ENCODE measurements at regions not wholly inside any gene's neighbourhood (a gene's known extent, or its start where the extent isn't known, plus 50 kb on each side); places are given as distances from the start of the nearest gene placed in this dataset.

- no peak for DNase-seq
Observed at GRCh38 chr21:16596369-16596768, 866.6 kb downstream of the USP25 start.

GRCh38 chr21:16597753-16598152, 868.0 kb downstream of the USP25 start:
- no peak for DNase-seq

GRCh38 chr21:16605597-16605996, 875.8 kb downstream of the USP25 start:
- DNase-seq, result no peak

- DNase-seq, result no peak
Observed at GRCh38 chr21:16606271-16606670, 876.5 kb downstream of the USP25 start.

GRCh38 chr21:16608209-16608830, 878.5 kb downstream of the USP25 start:
- no peak for DNase-seq

GRCh38 chr21:16619281-16619680, 889.5 kb downstream of the USP25 start:
- DNase-seq, result no peak

GRCh38 chr21:16620786-16621320, 891.1 kb downstream of the USP25 start:
- DNase-seq, result no peak

- DNase-seq, result peak in 1 of 2 experiments; percentile 1
Observed at GRCh38 chr21:16624479-16625118, 888.2 kb upstream of the CXADR start.

GRCh38 chr21:16625491-16625890, 887.4 kb upstream of the CXADR start:
- no peak for DNase-seq

GRCh38 chr21:16633831-16634459, 878.9 kb upstream of the CXADR start:
- DNase-seq, result no peak

GRCh38 chr21:16634515-16634914, 878.3 kb upstream of the CXADR start:
- no peak for DNase-seq

- DNase-seq, result no peak
Observed at GRCh38 chr21:16640297-16641027, 872.4 kb upstream of the CXADR start.

- DNase-seq, result no peak
Observed at GRCh38 chr21:16642353-16642752, 870.5 kb upstream of the CXADR start.

- no peak for DNase-seq
Observed at GRCh38 chr21:16644685-16645084, 868.2 kb upstream of the CXADR start.

GRCh38 chr21:16650714-16651366, 862.0 kb upstream of the CXADR start:
- no peak for DNase-seq

- no peak for DNase-seq
Observed at GRCh38 chr21:16651956-16652355, 860.9 kb upstream of the CXADR start.

- no peak for DNase-seq
Observed at GRCh38 chr21:16663436-16663835, 849.4 kb upstream of the CXADR start.

GRCh38 chr21:16667395-16667794, 845.4 kb upstream of the CXADR start:
- DNase-seq, result no peak

- no peak for DNase-seq
Observed at GRCh38 chr21:16674949-16675348, 837.9 kb upstream of the CXADR start.

- no peak for DNase-seq
Observed at GRCh38 chr21:16676391-16676790, 836.5 kb upstream of the CXADR start.

- no peak for DNase-seq
Observed at GRCh38 chr21:16678429-16679160, 834.2 kb upstream of the CXADR start.

GRCh38 chr21:16695074-16695473, 817.8 kb upstream of the CXADR start:
- no peak for DNase-seq

Data from NCI-H1930 (cell line).